Daoy (cell line): ENCODE measurements at regions not wholly inside any gene's neighbourhood (a gene's known extent, or its start where the extent isn't known, plus 50 kb on each side); places are given as distances from the start of the nearest gene placed in this dataset.
"Not testable (repeated sequence)": the region's sequence is repeated elsewhere in the genome, so short reads cannot be mapped to it uniquely, and the experiment has no call there.

Source experiments
- DNase-seq: peaks from one replicate; pipeline ENCODE4 v3.0.0-alpha.2; 2015; ENCODE audit warnings: low read depth

DNA sequence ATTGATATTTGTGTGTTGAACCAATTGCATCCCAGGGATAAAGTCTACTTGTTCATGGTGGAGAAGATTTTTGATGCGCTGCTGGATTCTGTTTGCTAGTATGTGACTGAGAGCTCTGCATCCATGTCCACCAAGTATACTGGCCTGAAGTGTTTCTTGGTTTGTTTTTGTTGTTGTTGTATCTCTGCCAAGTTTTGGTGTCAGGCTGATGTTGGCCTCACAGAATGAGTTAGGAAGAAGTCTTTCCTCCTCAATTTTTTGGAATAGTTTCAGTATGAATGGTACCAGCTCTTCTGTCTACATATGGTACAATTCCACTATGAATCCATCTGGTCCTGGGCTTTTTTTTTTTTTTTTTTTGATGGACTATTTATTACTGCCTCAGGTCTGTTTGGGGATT lies 50.9 kb upstream of the OSTN start:
- DNase-seq, result peak; percentile 12

DNA sequence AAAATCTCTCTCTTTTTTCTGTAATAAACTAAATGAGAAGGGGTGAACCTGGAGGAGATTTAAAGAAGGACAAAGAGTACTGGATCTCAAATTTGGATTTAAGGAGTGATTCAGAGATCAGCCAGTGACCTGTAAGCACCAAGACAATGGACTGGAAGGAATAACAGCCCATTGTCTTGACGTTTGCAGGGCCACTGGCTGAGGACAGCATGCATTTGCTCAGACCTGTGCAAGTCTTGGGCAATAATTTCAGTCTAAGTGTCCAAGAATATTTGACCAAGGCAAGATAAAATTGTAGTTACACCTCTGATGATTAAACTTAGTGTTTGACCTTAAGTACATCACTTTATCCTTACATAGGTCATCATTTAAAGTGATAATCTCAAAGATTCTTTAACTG lies 55.8 kb upstream of the OSTN start:
- no peak for DNase-seq

DNA sequence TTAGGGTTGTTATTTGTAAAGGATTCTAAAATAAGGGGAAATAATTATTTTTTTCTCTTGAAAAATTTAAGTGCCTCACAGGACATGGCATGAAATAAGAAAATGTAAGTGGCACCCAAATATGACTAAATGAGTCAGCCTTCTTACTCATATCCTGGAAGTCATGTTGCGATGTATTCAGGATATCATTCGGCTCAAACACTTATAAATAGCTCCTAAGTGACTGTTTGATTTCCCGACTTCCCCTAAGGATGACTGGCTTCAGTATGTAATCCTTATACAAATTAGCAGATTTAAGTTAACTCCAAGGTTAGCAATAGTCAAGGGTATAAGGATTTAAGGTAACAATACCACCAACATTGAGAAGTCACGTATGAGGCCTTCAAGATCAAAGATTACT lies 57.3 kb upstream of the OSTN start:
- peak; percentile 80 for DNase-seq

DNA sequence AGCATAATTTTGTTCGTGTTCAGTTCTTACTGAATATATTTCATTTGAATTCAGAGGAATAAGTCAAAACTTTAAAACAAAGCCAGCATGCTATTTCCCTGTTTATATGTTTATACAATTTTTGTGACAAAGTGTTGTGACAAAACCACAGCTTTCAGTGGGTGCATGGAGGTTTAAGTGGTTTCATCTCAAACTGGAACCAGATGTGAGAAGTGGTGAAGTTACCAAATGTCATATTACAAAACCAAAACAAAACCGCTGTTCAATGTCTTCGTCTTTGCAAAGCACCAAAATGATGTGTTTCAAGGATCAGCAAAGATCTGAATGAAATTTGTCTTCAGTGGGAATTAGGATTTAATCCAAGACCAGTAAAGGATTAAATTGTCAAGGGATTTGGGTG lies 59.3 kb upstream of the OSTN start:
- no peak for DNase-seq

- DNase-seq, result no peak
Observed at GRCh38 chr3:191138937-191139336, 60.1 kb upstream of the OSTN start.

DNA sequence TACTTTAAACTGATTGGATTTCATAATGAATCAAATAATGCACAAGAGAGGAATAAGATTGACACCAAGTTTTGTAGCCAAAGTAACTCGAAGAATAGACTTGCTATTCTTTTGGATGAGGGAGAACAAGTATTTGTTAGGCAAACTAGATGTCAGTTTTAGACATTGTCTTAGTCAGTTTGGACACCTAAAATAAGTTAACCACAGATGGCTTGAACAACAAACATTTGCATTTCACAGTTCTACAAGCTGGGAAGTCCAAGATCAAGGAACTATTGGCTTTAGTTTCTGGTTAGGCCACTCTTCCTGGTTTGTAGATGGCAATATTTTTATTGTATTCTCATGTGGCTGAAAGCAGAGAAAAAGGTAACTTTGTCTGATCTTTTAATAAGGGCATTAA lies 61.3 kb upstream of the OSTN start:
- no peak for DNase-seq

GRCh38 chr3:191136347-191136746 lies 62.7 kb upstream of the OSTN start:
- peak; percentile 21 for DNase-seq

GRCh38 chr3:191135175-191135574 lies 63.9 kb upstream of the OSTN start:
- DNase-seq, result no peak

DNA sequence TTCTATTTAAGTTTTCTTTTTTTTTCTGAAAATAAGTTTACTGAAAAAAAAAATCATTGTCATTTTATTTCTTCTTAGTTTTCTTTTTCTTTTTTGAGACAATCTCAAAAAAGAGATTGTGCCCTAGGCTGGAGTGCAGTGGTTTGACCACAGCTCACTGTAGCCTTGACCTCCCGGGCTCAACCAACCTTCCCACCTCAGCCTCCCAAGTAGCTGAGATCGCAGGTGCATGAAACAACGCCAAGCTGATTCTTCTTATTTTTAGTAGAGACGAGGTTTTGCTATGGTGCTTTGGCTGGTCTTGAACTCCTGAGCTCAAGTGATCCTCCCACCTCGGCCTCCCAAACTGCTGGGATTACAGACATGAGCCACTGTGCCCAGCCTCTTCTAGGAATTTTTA lies 65.7 kb upstream of the OSTN start:
- DNase-seq, result no peak

- no peak for DNase-seq
Observed at GRCh38 chr3:191131305-191131704, 67.7 kb upstream of the OSTN start.

GRCh38 chr3:191124891-191125290 lies 74.2 kb upstream of the OSTN start:
- DNase-seq, result not testable (repeated sequence)

GRCh38 chr3:191123946-191124345 lies 75.1 kb upstream of the OSTN start:
- no peak for DNase-seq

- DNase-seq, result no peak
Observed at GRCh38 chr3:191123231-191123630, 75.8 kb upstream of the OSTN start.

GRCh38 chr3:191120447-191121298 lies 78.4 kb upstream of the OSTN start:
- no peak for DNase-seq

DNA sequence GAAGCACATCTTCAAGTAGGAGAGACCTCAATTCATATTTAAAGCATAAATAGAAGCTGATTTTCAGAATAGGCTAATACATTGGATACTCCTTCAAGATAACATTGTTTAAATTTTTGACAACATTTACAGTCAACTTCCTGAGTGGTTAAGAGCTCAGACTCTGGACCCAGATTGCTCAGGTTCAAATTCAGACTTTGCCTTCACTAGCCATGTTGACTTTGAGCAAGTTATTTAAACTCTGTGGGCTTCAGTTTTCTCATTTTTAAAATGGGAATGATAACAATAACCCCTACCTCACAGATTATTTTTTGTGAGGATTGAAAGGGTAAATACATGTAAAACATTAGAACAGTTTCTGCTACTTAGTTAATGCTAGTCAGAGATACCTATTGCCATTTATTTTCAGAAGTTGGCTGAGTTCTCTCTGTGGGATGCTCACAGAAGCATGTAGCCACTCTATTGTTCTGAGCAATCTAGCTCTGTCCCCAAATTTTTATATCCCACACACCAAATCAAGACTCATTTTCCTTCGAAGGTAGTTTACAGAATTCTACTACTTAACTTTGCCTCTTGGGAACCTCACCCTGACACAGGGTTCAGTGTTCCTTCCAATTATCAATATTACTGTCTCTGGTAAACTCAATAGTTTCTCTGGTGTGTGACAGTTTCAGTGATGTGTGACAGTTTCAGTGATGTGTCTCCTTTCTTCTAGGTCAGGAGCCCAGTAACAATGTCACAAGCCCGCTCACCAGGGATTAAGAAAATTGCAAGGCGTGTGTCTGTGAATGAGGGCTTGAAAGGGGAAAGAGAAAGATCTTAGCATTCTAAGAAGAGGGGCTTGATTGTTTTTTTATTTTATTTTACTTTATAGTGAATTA lies 79.4 kb upstream of the OSTN start:
- DNase-seq, result no peak

DNA sequence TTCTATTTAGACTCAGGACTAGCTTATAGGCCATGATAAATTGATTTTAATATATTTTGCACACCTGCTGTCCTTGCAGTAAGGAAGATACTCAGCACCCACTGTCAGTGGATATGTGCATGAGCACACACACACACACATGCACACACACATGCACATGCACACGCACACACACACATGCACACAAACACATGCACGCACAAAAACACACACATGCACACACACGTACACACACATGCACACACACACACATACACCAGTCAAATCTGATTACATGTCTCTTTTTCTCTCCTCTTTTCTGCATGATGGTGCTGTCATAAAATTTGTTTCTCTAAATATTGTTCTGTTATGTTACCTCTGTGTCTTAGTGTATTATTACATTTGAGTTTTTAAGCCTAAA lies 87.3 kb upstream of the OSTN start:
- no peak for DNase-seq

- no peak for DNase-seq
Observed at GRCh38 chr3:191105418-191105817, 93.6 kb upstream of the OSTN start.

DNA sequence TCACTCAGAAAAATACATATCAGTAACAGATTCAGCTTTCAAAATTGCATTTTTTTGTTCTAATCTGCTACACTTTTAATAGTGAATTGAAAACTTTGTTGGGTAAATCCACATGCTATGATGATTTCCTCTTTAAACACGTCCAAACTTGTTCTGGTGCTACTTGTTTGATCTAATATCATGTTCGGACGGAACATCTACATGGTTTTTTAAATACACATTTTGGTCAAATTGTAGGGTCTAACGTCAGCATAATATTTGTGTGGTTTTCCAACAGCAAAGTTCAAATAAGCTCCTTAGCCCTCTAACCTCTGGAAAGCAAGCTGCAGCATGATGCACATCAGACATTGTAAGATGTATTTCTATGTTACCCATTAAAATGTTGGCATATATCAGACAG lies 98.5 kb upstream of the OSTN start:
- no peak for DNase-seq

GRCh38 chr3:191094057-191094845 lies 104.8 kb upstream of the OSTN start:
- DNase-seq, result no peak

- DNase-seq, result no peak
Observed at GRCh38 chr3:191087391-191087790, 111.7 kb upstream of the OSTN start.

GRCh38 chr3:191085091-191085490 lies 114.0 kb upstream of the OSTN start:
- DNase-seq, result peak; percentile 27

DNA sequence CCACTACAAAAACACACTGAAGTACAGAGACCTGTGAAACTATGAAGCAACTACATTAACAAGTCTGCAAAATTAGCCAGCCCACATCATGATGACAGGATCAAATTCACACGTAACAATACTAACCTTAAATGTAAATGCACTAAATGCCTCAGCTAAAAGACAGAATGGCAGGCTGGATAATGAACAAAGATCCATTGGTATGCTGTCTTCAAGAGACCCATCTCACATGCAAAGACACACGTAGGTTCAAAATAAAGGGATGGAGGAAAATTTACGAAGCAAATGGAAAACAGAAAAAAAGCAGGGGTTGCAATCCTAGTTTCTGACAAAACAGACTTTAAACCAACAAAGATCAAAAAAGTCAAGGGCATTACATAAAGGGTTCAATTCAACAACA lies 120.1 kb upstream of the OSTN start:
- DNase-seq, result not testable (repeated sequence)
